ENCODE measurements at regions not wholly inside any gene's neighbourhood (a gene's known extent, or its start where the extent isn't known, plus 50 kb on each side); places are given as distances from the start of the nearest gene placed in this dataset.

- Mint-ChIP-seq H3K9me3 (ENCODE audit: unreplicated experiment) (no peaks in the 10 kb centered on the region), H3K4me3 (ENCODE audit: unreplicated experiment) (peak overlapping the region; percentile 63), H3K4me1 (ENCODE audit: unreplicated experiment) (peaks cover 13% of the 10 kb centered on the region), H3K36me3 (ENCODE audit: unreplicated experiment) (no peaks in the 10 kb centered on the region), H3K27ac (ENCODE audit: unreplicated experiment) (no peak overlapping the region), H3K27me3 (ENCODE audit: unreplicated experiment) (peaks cover 10% of the 10 kb centered on the region)
- DNase-seq (ENCODE audit: extremely low spot score, unreplicated experiment): no peak
- TF ChIP-seq CTCF (IDR thresholded peaks at IDR 0.05): peak; percentile 84
Observed at GRCh38 chr7:26090927-26091519, 61.0 kb upstream of the NFE2L3 start.

GRCh38 chr7:26091933-26092332 lies 60.1 kb upstream of the NFE2L3 start:
- Mint-ChIP-seq H3K36me3 (ENCODE audit: unreplicated experiment) (no peaks in the 10 kb centered on the region), H3K9me3 (ENCODE audit: unreplicated experiment) (no peaks in the 10 kb centered on the region), H3K27ac (ENCODE audit: unreplicated experiment) (no peak overlapping the region), H3K4me3 (ENCODE audit: unreplicated experiment) (no peak overlapping the region), H3K27me3 (ENCODE audit: unreplicated experiment) (peaks cover 10% of the 10 kb centered on the region), H3K4me1 (ENCODE audit: unreplicated experiment) (peaks cover 13% of the 10 kb centered on the region)
- DNase-seq (ENCODE audit: extremely low spot score, unreplicated experiment): no peak
- no peak for TF ChIP-seq CTCF (IDR thresholded peaks at IDR 0.05)

- no peak overlapping the region for H3K4me3 Mint-ChIP-seq (ENCODE audit: unreplicated experiment)
- no peaks in the 10 kb centered on the region for H3K36me3 Mint-ChIP-seq (ENCODE audit: unreplicated experiment)
- peaks cover 13% of the 10 kb centered on the region for H3K4me1 Mint-ChIP-seq (ENCODE audit: unreplicated experiment)
- H3K27me3 Mint-ChIP-seq (ENCODE audit: unreplicated experiment): peaks cover 10% of the 10 kb centered on the region
- no peaks in the 10 kb centered on the region for H3K9me3 Mint-ChIP-seq (ENCODE audit: unreplicated experiment)
- no peak for TF ChIP-seq CTCF (IDR thresholded peaks at IDR 0.05)
- H3K27ac Mint-ChIP-seq (ENCODE audit: unreplicated experiment): no peak overlapping the region
- DNase-seq (ENCODE audit: extremely low spot score, unreplicated experiment): no peak
Observed at GRCh38 chr7:26093023-26093422, 59.0 kb upstream of the NFE2L3 start.

- no peak for TF ChIP-seq CTCF (IDR thresholded peaks at IDR 0.05)
- Mint-ChIP-seq H3K4me1 (ENCODE audit: unreplicated experiment) (peaks cover 6% of the 10 kb centered on the region), H3K27me3 (ENCODE audit: unreplicated experiment) (peaks cover 10% of the 10 kb centered on the region), H3K4me3 (ENCODE audit: unreplicated experiment) (no peak overlapping the region), H3K36me3 (ENCODE audit: unreplicated experiment) (no peaks in the 10 kb centered on the region), H3K9me3 (ENCODE audit: unreplicated experiment) (no peaks in the 10 kb centered on the region), H3K27ac (ENCODE audit: unreplicated experiment) (no peak overlapping the region)
- DNase-seq (ENCODE audit: extremely low spot score, unreplicated experiment): no peak
Observed at GRCh38 chr7:26096136-26096535, 55.9 kb upstream of the NFE2L3 start.

GRCh38 chr7:26097837-26098668 lies 53.9 kb upstream of the NFE2L3 start:
- no peak for TF ChIP-seq CTCF (IDR thresholded peaks at IDR 0.05)
- Mint-ChIP-seq H3K27me3 (ENCODE audit: unreplicated experiment) (peaks cover 8% of the 10 kb centered on the region), H3K27ac (ENCODE audit: unreplicated experiment) (no peak overlapping the region), H3K4me1 (ENCODE audit: unreplicated experiment) (peaks cover 6% of the 10 kb centered on the region), H3K4me3 (ENCODE audit: unreplicated experiment) (no peak overlapping the region), H3K36me3 (ENCODE audit: unreplicated experiment) (no peaks in the 10 kb centered on the region), H3K9me3 (ENCODE audit: unreplicated experiment) (no peaks in the 10 kb centered on the region)
- DNase-seq (ENCODE audit: extremely low spot score, unreplicated experiment): no peak
